Fibroblast of lung (primary cell): ENCODE measurements at regions not wholly inside any gene's neighbourhood (a gene's known extent, or its start where the extent isn't known, plus 50 kb on each side); places are given as distances from the start of the nearest gene placed in this dataset.

ENCODE experiments used
- DNase-seq, 2 donors: peaks; one replicate each; pipeline versions ENCODE4 v3.0.0 to v3.0.0-alpha.2; 2010; ENCODE audit warnings: low read depth in 2 of 2
- H2AFZ ChIP-seq: 2 replicates; pipeline ENCODE4 v1.5.1; 2012; ENCODE audit warnings: low read length, control low read depth, inconsistent platforms
- H3K27ac ChIP-seq: 2 replicates; pipeline ENCODE4 v1.5.1; 2011; ENCODE audit warnings: low read length, control low read depth; ENCODE audit not compliant: insufficient read depth
- H3K27me3 ChIP-seq: 2 replicates; pipeline ENCODE4 v1.5.1; 2011; ENCODE audit warnings: mild to moderate bottlenecking, low read length; ENCODE audit not compliant: control insufficient read depth, insufficient read depth
- H3K36me3 ChIP-seq: 2 replicates; pipeline ENCODE4 v1.5.1; 2011; ENCODE audit warnings: low read length; ENCODE audit not compliant: control insufficient read depth, insufficient read depth
- H3K4me1 ChIP-seq: 2 replicates; pipeline ENCODE4 v1.5.1; 2011; ENCODE audit warnings: low read length; ENCODE audit not compliant: control insufficient read depth, insufficient read depth; ENCODE audit errors: extremely low read depth
- H3K4me2 ChIP-seq: 2 replicates; pipeline ENCODE4 v1.5.1; 2011; ENCODE audit warnings: low read length, control low read depth; ENCODE audit not compliant: insufficient read depth; ENCODE audit errors: extremely low read depth
- H3K4me3 ChIP-seq, 4 experiments: fragments of 200-600 bp in 1 of 4; sonication (generic) in 1 of 4; replicated peaks in 1 of 4; 2 replicates each; pipeline ENCODE4 v1.5.1; 2011 to 2016; ENCODE audit warnings: low read length in 4 of 4, low read depth in 3 of 4, mild to moderate bottlenecking in 3 of 4, control low read depth in 2 of 4, inconsistent platforms in 1 of 4, mixed read lengths in 1 of 4; ENCODE audit not compliant: insufficient read depth in 1 of 4; ENCODE audit errors: control extremely low read depth in 1 of 4
- H3K79me2 ChIP-seq: 2 replicates; pipeline ENCODE4 v1.5.1; 2012; ENCODE audit warnings: mild to moderate bottlenecking, low read length, inconsistent platforms; ENCODE audit not compliant: control insufficient read depth, insufficient read depth
- H3K9ac ChIP-seq: 2 replicates; pipeline ENCODE4 v1.5.1; 2011; ENCODE audit warnings: mild to moderate bottlenecking, low read length, control low read depth; ENCODE audit not compliant: insufficient read depth
- H3K9me3 ChIP-seq: 2 replicates; pipeline ENCODE4 v1.5.1; 2012; ENCODE audit warnings: low read depth, low read length; ENCODE audit not compliant: control insufficient read depth, insufficient read depth
- H4K20me1 ChIP-seq: 2 replicates; pipeline ENCODE4 v1.5.1; 2011; ENCODE audit warnings: low read length; ENCODE audit not compliant: control insufficient read depth, insufficient read depth; ENCODE audit errors: extremely low read depth
- CTCF ChIP-seq, 2 donors: IDR thresholded peaks in 1 of 2; conservative IDR thresholded peaks in 1 of 2; 1 replicate in 1 of 2; 2 replicates in 1 of 2; pipeline ENCODE4 v1.5.1; 2011 to 2012; ENCODE audit warnings: low read length in 2 of 2, control low read depth in 1 of 2, inconsistent platforms in 1 of 2, low read depth in 1 of 2, mild to moderate bottlenecking in 1 of 2
- EZH2 ChIP-seq: IDR thresholded peaks from 2 replicates; pipeline ENCODE4 v1.5.1; 2012; ENCODE audit warnings: low read length, control low read depth, mild to moderate bottlenecking; ENCODE audit errors: missing control alignments

GRCh38 chr16:18039931-18040330, 296.6 kb downstream of the NPIPA8 start:
- H3K9ac ChIP-seq = no peak overlapping the region
- no peaks in the 10 kb centered on the region for H3K79me2 ChIP-seq
- no peak for TF ChIP-seq CTCF (conservative IDR thresholded peaks at IDR 0.05 in 1 of 2, IDR thresholded peaks at IDR 0.05 in 1 of 2; ENCODE audit: low read depth in 1 of 2, low read length in 2 of 2)
- TF ChIP-seq EZH2 = no peak
- DNase-seq = peak in 1 of 2 donors; percentile 1
- no peak overlapping the region for H3K4me2 ChIP-seq
- H3K4me1 ChIP-seq = no peaks in the 10 kb centered on the region
- no peak overlapping the region for H3K27ac ChIP-seq
- no peaks in the 10 kb centered on the region for H4K20me1 ChIP-seq
- no peak overlapping the region for H3K4me3 ChIP-seq
- no peak overlapping the region for H2AFZ ChIP-seq
- H3K9me3 ChIP-seq = no peaks in the 10 kb centered on the region
- no peaks in the 10 kb centered on the region for H3K27me3 ChIP-seq
- H3K36me3 ChIP-seq = no peaks in the 10 kb centered on the region

GRCh38 chr16:18037051-18037450, 299.5 kb downstream of the NPIPA8 start:
- TF ChIP-seq EZH2 (no peak), CTCF (conservative IDR thresholded peaks at IDR 0.05 in 1 of 2, IDR thresholded peaks at IDR 0.05 in 1 of 2; ENCODE audit: low read depth in 1 of 2, low read length in 2 of 2) (no peak)
- Histone ChIP-seq H3K27ac (no peak overlapping the region), H3K9ac (no peak overlapping the region), H2AFZ (no peak overlapping the region), H3K4me2 (no peak overlapping the region), H3K9me3 (no peaks in the 10 kb centered on the region), H3K36me3 (no peaks in the 10 kb centered on the region), H3K27me3 (no peaks in the 10 kb centered on the region), H4K20me1 (no peaks in the 10 kb centered on the region), H3K4me3 (no peak overlapping the region), H3K79me2 (no peaks in the 10 kb centered on the region), H3K4me1 (no peaks in the 10 kb centered on the region)
- no peak for DNase-seq

- H3K79me2 ChIP-seq = no peaks in the 10 kb centered on the region
- H3K9me3 ChIP-seq = no peaks in the 10 kb centered on the region
- no peaks in the 10 kb centered on the region for H3K4me1 ChIP-seq
- TF ChIP-seq EZH2 (no peak), CTCF (conservative IDR thresholded peaks at IDR 0.05 in 1 of 2, IDR thresholded peaks at IDR 0.05 in 1 of 2; ENCODE audit: low read depth in 1 of 2, low read length in 2 of 2) (no peak)
- H3K4me2 ChIP-seq = no peak overlapping the region
- H3K9ac ChIP-seq = no peak overlapping the region
- H3K27ac ChIP-seq = no peak overlapping the region
- H3K36me3 ChIP-seq = no peaks in the 10 kb centered on the region
- H3K27me3 ChIP-seq = no peaks in the 10 kb centered on the region
- no peak overlapping the region for H3K4me3 ChIP-seq
- DNase-seq = no peak
- no peaks in the 10 kb centered on the region for H4K20me1 ChIP-seq
- no peak overlapping the region for H2AFZ ChIP-seq
Measured at GRCh38 chr16:18024611-18025010, 311.9 kb downstream of the NPIPA8 start.
